NCI-H2227 (cell line): ENCODE measurements at regions not wholly inside any gene's neighbourhood (a gene's known extent, or its start where the extent isn't known, plus 50 kb on each side); places are given as distances from the start of the nearest gene placed in this dataset.

Experiments
- DNase-seq: peaks from one replicate; lab custom pipeline; 2025; ENCODE audit not compliant: unreplicated experiment; lab: John Stamatoyannopoulos, UW

GRCh38 chr17:13736916-13737315, 135.2 kb upstream of the HS3ST3A1 start:
- no peak for DNase-seq

- no peak for DNase-seq
These were observed 139.0 kb upstream of the HS3ST3A1 start for GRCh38 chr17:13740686-13741085.

- no peak for DNase-seq
These were observed 140.0 kb upstream of the HS3ST3A1 start for GRCh38 chr17:13741744-13742143.

GRCh38 chr17:13743906-13744305, 142.2 kb upstream of the HS3ST3A1 start:
- DNase-seq, result no peak

GRCh38 chr17:13746404-13746803, 144.7 kb upstream of the HS3ST3A1 start:
- DNase-seq, result no peak

GRCh38 chr17:13749166-13749890, 147.6 kb upstream of the HS3ST3A1 start:
- no peak for DNase-seq

- DNase-seq, result no peak
These were observed 148.1 kb upstream of the HS3ST3A1 start for GRCh38 chr17:13749891-13750235.

GRCh38 chr17:13750816-13751793, 149.4 kb upstream of the HS3ST3A1 start:
- DNase-seq, result no peak

- DNase-seq, result no peak
These were observed 151.4 kb upstream of the HS3ST3A1 start for GRCh38 chr17:13753154-13753553.

GRCh38 chr17:13753771-13754170, 152.0 kb upstream of the HS3ST3A1 start:
- no peak for DNase-seq

- DNase-seq, result no peak
These were observed 154.1 kb upstream of the HS3ST3A1 start for GRCh38 chr17:13755851-13756250.

- no peak for DNase-seq
These were observed 155.0 kb upstream of the HS3ST3A1 start for GRCh38 chr17:13756763-13757162.

- no peak for DNase-seq
These were observed 156.1 kb upstream of the HS3ST3A1 start for GRCh38 chr17:13757871-13758270.

GRCh38 chr17:13759518-13760335, 158.0 kb upstream of the HS3ST3A1 start:
- DNase-seq, result no peak

GRCh38 chr17:13761038-13761603, 159.4 kb upstream of the HS3ST3A1 start:
- DNase-seq, result no peak

- no peak for DNase-seq
These were observed 164.0 kb upstream of the HS3ST3A1 start for GRCh38 chr17:13765701-13766100.

GRCh38 chr17:13770702-13771101, 169.0 kb upstream of the HS3ST3A1 start:
- DNase-seq, result no peak

- no peak for DNase-seq
These were observed 173.7 kb upstream of the HS3ST3A1 start for GRCh38 chr17:13775450-13775849.

- no peak for DNase-seq
These were observed 174.4 kb upstream of the HS3ST3A1 start for GRCh38 chr17:13776027-13776551.

- no peak for DNase-seq
These were observed 175.3 kb upstream of the HS3ST3A1 start for GRCh38 chr17:13777003-13777402.
